GM12892 (cell line): ENCODE measurements at regions not wholly inside any gene's neighbourhood (a gene's known extent, or its start where the extent isn't known, plus 50 kb on each side); places are given as distances from the start of the nearest gene placed in this dataset.

Source experiments
- POLR2A ChIP-seq: IDR thresholded peaks from 2 replicates; pipeline ENCODE4 v1.6.1; 2011; ENCODE audit warnings: low read depth, low read length, control low read depth
- POLR2AphosphoS5 ChIP-seq: IDR thresholded peaks from 2 replicates; pipeline ENCODE4 v1.6.1; 2011; ENCODE audit warnings: low read depth, low read length, control low read depth
- TAF1 ChIP-seq: IDR thresholded peaks from 2 replicates; pipeline ENCODE4 v1.6.1; 2011; ENCODE audit warnings: low read depth, mild to moderate bottlenecking, control low read depth, low read length, borderline replicate concordance

- TF ChIP-seq POLR2A (no peak), POLR2AphosphoS5 (no peak), TAF1 (no peak)
Observed at GRCh38 chr12:113651662-113652061, 180.0 kb upstream of the LHX5 start.
